ENCODE measurements at regions not wholly inside any gene's neighbourhood (a gene's known extent, or its start where the extent isn't known, plus 50 kb on each side); places are given as distances from the start of the nearest gene placed in this dataset.

DNA sequence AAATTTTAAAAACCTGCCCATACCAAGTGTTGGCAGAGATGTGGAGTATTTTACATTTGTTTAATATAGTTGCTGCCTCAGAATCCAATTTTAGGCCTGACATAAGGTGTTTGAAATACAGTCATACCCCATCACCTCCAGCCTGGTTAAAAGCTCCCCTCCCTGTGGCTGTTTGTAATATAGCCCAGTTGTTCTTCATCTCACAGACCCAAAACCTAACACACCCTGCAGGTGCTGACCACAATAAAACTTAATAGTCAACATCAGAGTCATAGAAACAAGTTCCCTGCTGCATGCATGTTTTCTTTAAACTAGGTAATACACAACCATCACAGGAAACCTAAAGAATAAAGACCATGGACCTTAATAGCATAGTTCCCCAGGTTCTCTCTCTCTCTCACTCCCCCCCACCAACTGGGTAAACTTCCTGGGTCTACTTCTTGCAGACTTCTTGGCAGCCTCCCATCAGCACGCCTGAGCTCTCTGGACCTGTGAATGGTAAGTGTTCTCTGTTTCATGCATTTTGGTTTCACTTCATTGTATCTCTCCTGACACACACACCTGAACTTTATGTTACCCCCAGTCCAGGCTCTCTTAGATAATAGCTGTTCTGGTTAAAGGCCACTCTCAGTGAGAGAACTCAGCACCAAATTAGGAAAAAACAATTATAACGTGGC, 1369.9 kb downstream of the EFNB2 start:
- WGBS, 2 experiments (ENCODE audit: low coverage in 1 of 2, low lambda C conversion rate in 2 of 2, missing lambda C conversion rate in 2 of 2) = 4 to 9% methylated on average over 2 of the region's 2 CpGs
- Histone ChIP-seq H3K4me3 (no peak overlapping the region), H3K4me2 (ENCODE audit: unreplicated experiment) (no peak overlapping the region), H3F3A (ENCODE audit: insufficient read depth) (no peaks in the 10 kb centered on the region), H3K4me1 (ENCODE audit: insufficient read depth) (no peaks in the 10 kb centered on the region), H4K20me1 (ENCODE audit: insufficient read depth) (no peaks in the 10 kb centered on the region), H3K27ac (no peak overlapping the region), H3K79me2 (ENCODE audit: insufficient read depth) (no peaks in the 10 kb centered on the region), H3K27me3 (replicated peaks; ENCODE audit: insufficient read depth) (no peaks in the 10 kb centered on the region), H3K9ac (no peak overlapping the region), H3K36me3 (ENCODE audit: low read depth) (no peaks in the 10 kb centered on the region), H3K9me3 (ENCODE audit: low read depth) (peaks cover 5% of the 10 kb centered on the region), H2AFZ (no peak overlapping the region), H3K9me2 (ENCODE audit: insufficient read depth) (no peaks in the 10 kb centered on the region)
- TF ChIP-seq EZH2 (IDR thresholded peaks at IDR 0.05; ENCODE audit: insufficient read depth, poor library complexity, severe bottlenecking) = no peak
- no peak for TF ChIP-seq EZH2phosphoT487 (IDR thresholded peaks at IDR 0.05; ENCODE audit: insufficient read depth, low read depth)
- in situ Hi-C loops (cut with MboI) = no loop called here
- no peak for DNase-seq

DNA sequence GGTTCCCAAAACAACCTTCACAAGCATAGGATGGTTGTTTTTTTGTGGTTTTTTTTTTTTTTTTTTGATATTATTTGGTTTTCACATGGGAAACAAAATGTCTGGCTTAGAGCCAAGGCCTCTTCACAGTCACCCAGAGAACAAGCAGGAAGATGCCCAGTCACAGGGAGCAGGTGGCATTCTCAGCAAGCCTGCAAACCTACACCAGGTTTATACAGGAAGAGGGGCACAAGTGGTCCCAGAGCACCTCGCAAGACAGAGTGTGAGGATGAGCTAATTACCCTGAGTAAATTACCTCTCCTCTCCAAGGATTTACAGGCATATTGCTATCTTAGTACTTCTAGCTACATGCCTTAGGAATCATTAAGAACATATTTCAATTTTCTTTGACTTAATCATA, 1375.6 kb downstream of the EFNB2 start:
- H3K4me3 ChIP-seq = no peak overlapping the region
- H3K4me1 ChIP-seq (ENCODE audit: insufficient read depth) = no peaks in the 10 kb centered on the region
- in situ Hi-C loops (cut with MboI) = no loop called here
- 33% methylated on average over 1 of the region's 1 CpG for WGBS, 2 experiments (ENCODE audit: low coverage in 1 of 2, low lambda C conversion rate in 2 of 2, missing lambda C conversion rate in 2 of 2)
- TF ChIP-seq EZH2phosphoT487 (IDR thresholded peaks at IDR 0.05; ENCODE audit: insufficient read depth, low read depth) (no peak), EZH2 (IDR thresholded peaks at IDR 0.05; ENCODE audit: insufficient read depth, poor library complexity, severe bottlenecking) (no peak)
- no peaks in the 10 kb centered on the region for H3K9me2 ChIP-seq (ENCODE audit: insufficient read depth)
- no peak for DNase-seq
- no peak overlapping the region for H3K9ac ChIP-seq
- no peak overlapping the region for H2AFZ ChIP-seq
- H3K27ac ChIP-seq = no peak overlapping the region
- no peaks in the 10 kb centered on the region for H3K27me3 ChIP-seq (replicated peaks; ENCODE audit: insufficient read depth)
- no peak overlapping the region for H3K4me2 ChIP-seq (ENCODE audit: unreplicated experiment)
- H3F3A ChIP-seq (ENCODE audit: insufficient read depth) = no peaks in the 10 kb centered on the region
- H3K36me3 ChIP-seq (ENCODE audit: low read depth) = no peaks in the 10 kb centered on the region
- H4K20me1 ChIP-seq (ENCODE audit: insufficient read depth) = no peaks in the 10 kb centered on the region
- H3K9me3 ChIP-seq (ENCODE audit: low read depth) = no peaks in the 10 kb centered on the region
- H3K79me2 ChIP-seq (ENCODE audit: insufficient read depth) = no peaks in the 10 kb centered on the region

DNA sequence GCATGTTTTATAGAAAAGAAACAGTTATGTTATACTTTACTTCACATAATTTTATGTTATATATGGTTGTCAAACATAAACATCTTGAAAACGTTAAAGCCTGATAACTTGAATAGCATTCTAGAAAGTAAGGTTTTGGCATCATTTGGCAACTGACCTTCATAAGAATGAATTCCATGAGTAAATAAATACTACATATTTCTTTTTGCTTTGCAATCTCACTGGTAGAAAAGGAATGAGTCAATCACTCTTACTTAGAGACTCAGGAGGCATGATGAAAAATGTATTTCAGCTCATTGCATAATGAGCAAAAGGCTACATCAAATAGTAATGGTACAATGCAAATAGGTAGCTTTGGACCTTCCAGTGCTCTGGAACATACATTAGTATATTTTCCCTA, 1381.9 kb downstream of the EFNB2 start:
- H3K4me2 ChIP-seq (ENCODE audit: unreplicated experiment) = no peak overlapping the region
- no peak overlapping the region for H3K9ac ChIP-seq
- H3K4me1 ChIP-seq (ENCODE audit: insufficient read depth) = no peaks in the 10 kb centered on the region
- WGBS, 2 experiments (ENCODE audit: low coverage in 1 of 2, low lambda C conversion rate in 2 of 2, missing lambda C conversion rate in 2 of 2) = 23 to 52% methylated on average over 1 of the region's 1 CpG
- no peaks in the 10 kb centered on the region for H3F3A ChIP-seq (ENCODE audit: insufficient read depth)
- no peaks in the 10 kb centered on the region for H4K20me1 ChIP-seq (ENCODE audit: insufficient read depth)
- no peak overlapping the region for H2AFZ ChIP-seq
- no peak for TF ChIP-seq EZH2phosphoT487 (IDR thresholded peaks at IDR 0.05; ENCODE audit: insufficient read depth, low read depth)
- no peak for TF ChIP-seq EZH2 (IDR thresholded peaks at IDR 0.05; ENCODE audit: insufficient read depth, poor library complexity, severe bottlenecking)
- no peaks in the 10 kb centered on the region for H3K36me3 ChIP-seq (ENCODE audit: low read depth)
- no peak for DNase-seq
- in situ Hi-C loops (cut with MboI) = no loop called here
- no peaks in the 10 kb centered on the region for H3K79me2 ChIP-seq (ENCODE audit: insufficient read depth)
- no peak overlapping the region for H3K4me3 ChIP-seq
- no peak overlapping the region for H3K27ac ChIP-seq
- no peaks in the 10 kb centered on the region for H3K9me3 ChIP-seq (ENCODE audit: low read depth)
- H3K27me3 ChIP-seq (replicated peaks; ENCODE audit: insufficient read depth) = no peaks in the 10 kb centered on the region
- no peaks in the 10 kb centered on the region for H3K9me2 ChIP-seq (ENCODE audit: insufficient read depth)

DNA sequence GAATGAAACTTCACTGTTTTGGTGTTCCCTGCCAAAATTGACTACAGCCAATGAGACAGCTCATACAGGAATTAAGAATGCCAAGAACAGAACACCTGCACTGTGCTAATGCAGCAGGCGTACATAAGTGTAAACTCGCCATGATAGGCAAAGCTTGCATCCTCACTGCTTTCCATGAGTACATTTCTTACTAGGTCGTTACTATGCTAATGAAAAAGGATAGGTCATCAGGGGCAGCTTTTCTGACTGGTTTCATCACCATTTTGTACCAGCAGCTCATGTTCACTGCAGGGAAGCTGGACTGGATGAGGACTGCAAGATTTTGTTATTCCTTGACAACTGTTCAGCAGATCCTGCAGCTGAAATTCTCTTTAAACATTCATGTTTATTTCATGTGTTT, 1383.8 kb downstream of the EFNB2 start:
- Histone ChIP-seq H3K27me3 (replicated peaks; ENCODE audit: insufficient read depth) (no peaks in the 10 kb centered on the region), H3K9me3 (ENCODE audit: low read depth) (no peaks in the 10 kb centered on the region), H3K9ac (no peak overlapping the region), H3K4me2 (ENCODE audit: unreplicated experiment) (no peak overlapping the region), H3F3A (ENCODE audit: insufficient read depth) (no peaks in the 10 kb centered on the region), H3K36me3 (ENCODE audit: low read depth) (no peaks in the 10 kb centered on the region), H3K4me1 (ENCODE audit: insufficient read depth) (no peaks in the 10 kb centered on the region), H3K4me3 (no peak overlapping the region), H3K9me2 (ENCODE audit: insufficient read depth) (no peaks in the 10 kb centered on the region), H3K79me2 (ENCODE audit: insufficient read depth) (no peaks in the 10 kb centered on the region), H3K27ac (no peak overlapping the region), H2AFZ (no peak overlapping the region), H4K20me1 (ENCODE audit: insufficient read depth) (no peaks in the 10 kb centered on the region)
- TF ChIP-seq EZH2phosphoT487 (IDR thresholded peaks at IDR 0.05; ENCODE audit: insufficient read depth, low read depth) (no peak), EZH2 (IDR thresholded peaks at IDR 0.05; ENCODE audit: insufficient read depth, poor library complexity, severe bottlenecking) (no peak)
- no peak for DNase-seq
- in situ Hi-C loops (cut with MboI) = no loop called here
- 38 to 46% methylated on average over 3 of the region's 3 CpGs for WGBS, 2 experiments (ENCODE audit: low coverage in 1 of 2, low lambda C conversion rate in 2 of 2, missing lambda C conversion rate in 2 of 2)

DNA sequence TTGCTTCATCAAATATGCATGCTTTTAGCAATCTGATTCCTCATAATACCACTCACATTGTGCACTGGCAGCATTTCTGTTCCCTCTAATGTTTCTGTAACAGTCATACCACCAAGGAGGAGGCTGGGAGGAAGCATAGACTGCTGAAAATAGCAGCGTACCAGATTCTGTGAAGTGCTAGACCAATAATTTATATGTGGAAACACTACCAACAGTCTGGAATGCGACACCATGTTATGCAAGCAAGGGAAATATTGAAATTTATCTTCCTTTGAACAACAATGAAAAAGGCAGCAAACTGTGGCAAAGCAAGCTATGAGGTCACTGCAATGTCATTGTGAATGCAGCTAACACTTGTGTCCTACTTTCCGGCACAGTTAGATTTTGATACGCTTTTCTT, 1388.0 kb downstream of the EFNB2 start:
- 31% methylated on average over 4 of the region's 4 CpGs for WGBS, 2 experiments (ENCODE audit: low coverage in 1 of 2, low lambda C conversion rate in 2 of 2, missing lambda C conversion rate in 2 of 2)
- TF ChIP-seq EZH2phosphoT487 (IDR thresholded peaks at IDR 0.05; ENCODE audit: insufficient read depth, low read depth) (no peak), EZH2 (IDR thresholded peaks at IDR 0.05; ENCODE audit: insufficient read depth, poor library complexity, severe bottlenecking) (no peak)
- H3K4me3 ChIP-seq = no peak overlapping the region
- no peaks in the 10 kb centered on the region for H3K9me3 ChIP-seq (ENCODE audit: low read depth)
- no peaks in the 10 kb centered on the region for H3K27me3 ChIP-seq (replicated peaks; ENCODE audit: insufficient read depth)
- no peak overlapping the region for H2AFZ ChIP-seq
- no peaks in the 10 kb centered on the region for H3K36me3 ChIP-seq (ENCODE audit: low read depth)
- in situ Hi-C loops (cut with MboI) = no loop called here
- no peaks in the 10 kb centered on the region for H3K79me2 ChIP-seq (ENCODE audit: insufficient read depth)
- no peak for DNase-seq
- H3K4me1 ChIP-seq (ENCODE audit: insufficient read depth) = no peaks in the 10 kb centered on the region
- H4K20me1 ChIP-seq (ENCODE audit: insufficient read depth) = no peaks in the 10 kb centered on the region
- no peak overlapping the region for H3K9ac ChIP-seq
- H3K9me2 ChIP-seq (ENCODE audit: insufficient read depth) = no peaks in the 10 kb centered on the region
- no peak overlapping the region for H3K27ac ChIP-seq
- no peaks in the 10 kb centered on the region for H3F3A ChIP-seq (ENCODE audit: insufficient read depth)
- H3K4me2 ChIP-seq (ENCODE audit: unreplicated experiment) = no peak overlapping the region
